Subcutaneous abdominal adipose tissue (tissue), 5 donors: ENCODE measurements at regions not wholly inside any gene's neighbourhood (a gene's known extent, or its start where the extent isn't known, plus 50 kb on each side); places are given as distances from the start of the nearest gene placed in this dataset.

Source experiments
- H3K27ac ChIP-seq: one replicate; pipeline ENCODE4 v1.7.0; 2013; ENCODE audit warnings: low read depth, mild to moderate bottlenecking, inconsistent platforms, low read length, moderate library complexity
- H3K27me3 ChIP-seq, 5 donors: one replicate each; pipeline ENCODE4 v1.7.0; 2013; ENCODE audit warnings: low read length in 5 of 5, inconsistent platforms in 1 of 5; ENCODE audit not compliant: control insufficient read depth in 5 of 5, insufficient read depth in 4 of 5
- H3K36me3 ChIP-seq, 5 donors: one replicate each; pipeline ENCODE4 v1.7.0; 2013; ENCODE audit warnings: low read length in 5 of 5; ENCODE audit not compliant: control insufficient read depth in 5 of 5, insufficient read depth in 5 of 5
- H3K4me1 ChIP-seq, 5 donors: one replicate each; pipeline ENCODE4 v1.7.0; 2013; ENCODE audit warnings: low read length in 5 of 5, mild to moderate bottlenecking in 3 of 5, moderate library complexity in 1 of 5; ENCODE audit not compliant: control insufficient read depth in 5 of 5, insufficient read depth in 5 of 5
- H3K4me3 ChIP-seq, 5 donors: one replicate each; pipeline ENCODE4 v1.7.0; 2013; ENCODE audit warnings: low read length in 5 of 5, low read depth in 1 of 5
- H3K9ac ChIP-seq, 5 donors: one replicate each; pipeline ENCODE4 v1.7.0; 2013; ENCODE audit warnings: low read length in 5 of 5, mild to moderate bottlenecking in 4 of 5, moderate library complexity in 3 of 5
- H3K9me3 ChIP-seq, 5 donors: one replicate each; pipeline ENCODE4 v1.7.0; 2013; ENCODE audit warnings: low read length in 5 of 5; ENCODE audit not compliant: control insufficient read depth in 5 of 5
- donor health status: healthy.
- donor health status: healthy.
- donor health status: healthy.
- donor health status: healthy.
- donor health status: healthy.

DNA sequence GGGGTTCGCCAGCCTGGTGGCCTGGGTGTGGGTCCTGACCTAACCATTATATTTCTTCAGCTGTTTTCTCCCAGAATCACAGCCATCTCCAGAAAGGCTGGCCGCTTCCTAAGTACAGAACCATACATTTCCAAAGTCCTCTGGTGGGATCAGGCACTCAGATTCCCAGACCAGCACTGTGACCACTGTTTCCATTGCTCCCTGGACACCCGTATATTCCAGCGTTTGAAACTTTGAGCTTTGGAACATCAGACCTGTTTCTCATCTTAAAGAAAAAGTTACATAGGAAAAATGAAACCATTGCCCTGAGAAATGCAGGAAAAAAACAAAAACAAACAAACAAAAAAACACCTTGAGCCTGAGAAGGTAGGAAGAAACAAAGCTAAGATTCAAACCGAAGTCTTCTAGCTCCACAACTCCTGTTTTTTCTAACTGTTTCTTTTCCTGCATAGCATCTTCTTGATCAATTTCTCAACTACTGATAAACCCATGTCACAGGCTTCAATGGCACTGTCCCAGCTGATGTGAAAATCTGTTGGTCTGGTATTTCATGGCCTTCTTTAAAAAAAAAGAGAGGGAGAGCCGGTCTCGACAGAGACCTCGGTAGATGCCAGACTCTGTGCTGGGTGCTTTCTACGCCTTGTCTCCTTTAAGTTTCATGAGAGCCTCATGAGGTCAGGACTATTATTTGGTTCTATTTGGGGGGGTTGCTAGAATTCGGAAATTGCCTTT, 221.3 kb downstream of the TOMM20 start:
- Histone ChIP-seq H3K27ac (peak overlapping the region; percentile 6), H3K4me1 (peaks cover 5 to 26% (median 23%) of the 10 kb centered on the region in 5 donors), H3K9me3 (no peaks in the 10 kb centered on the region), H3K27me3 (no peaks in the 10 kb centered on the region), H3K4me3 (no peak overlapping the region), H3K9ac (no peak overlapping the region), H3K36me3 (no peaks in the 10 kb centered on the region)

DNA sequence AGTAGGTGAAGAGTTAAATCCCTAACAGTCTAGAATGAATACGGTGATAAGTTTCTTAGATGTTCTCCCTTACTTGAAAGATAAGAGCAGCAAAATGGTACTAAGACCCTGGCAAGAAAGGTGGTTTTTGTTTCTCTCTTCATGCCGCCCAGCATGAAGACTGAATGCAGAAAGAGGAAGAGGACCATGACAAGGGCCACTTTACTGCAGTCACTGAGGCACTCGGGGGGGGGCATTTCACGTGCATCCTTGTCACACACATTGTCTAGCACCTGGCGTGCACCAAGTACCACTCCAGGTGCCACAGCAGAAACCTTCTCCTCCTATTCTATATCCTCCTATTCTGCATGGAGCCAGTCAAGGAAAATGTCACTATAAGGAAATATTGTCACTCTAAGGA, 222.0 kb downstream of the TOMM20 start:
- H3K4me3 ChIP-seq: no peak overlapping the region
- H3K27ac ChIP-seq: no peak overlapping the region
- no peaks in the 10 kb centered on the region for H3K9me3 ChIP-seq
- peaks cover 2 to 21% (median 17%) of the 10 kb centered on the region in 5 donors for H3K4me1 ChIP-seq
- no peaks in the 10 kb centered on the region for H3K27me3 ChIP-seq
- H3K9ac ChIP-seq: no peak overlapping the region
- no peaks in the 10 kb centered on the region for H3K36me3 ChIP-seq

DNA sequence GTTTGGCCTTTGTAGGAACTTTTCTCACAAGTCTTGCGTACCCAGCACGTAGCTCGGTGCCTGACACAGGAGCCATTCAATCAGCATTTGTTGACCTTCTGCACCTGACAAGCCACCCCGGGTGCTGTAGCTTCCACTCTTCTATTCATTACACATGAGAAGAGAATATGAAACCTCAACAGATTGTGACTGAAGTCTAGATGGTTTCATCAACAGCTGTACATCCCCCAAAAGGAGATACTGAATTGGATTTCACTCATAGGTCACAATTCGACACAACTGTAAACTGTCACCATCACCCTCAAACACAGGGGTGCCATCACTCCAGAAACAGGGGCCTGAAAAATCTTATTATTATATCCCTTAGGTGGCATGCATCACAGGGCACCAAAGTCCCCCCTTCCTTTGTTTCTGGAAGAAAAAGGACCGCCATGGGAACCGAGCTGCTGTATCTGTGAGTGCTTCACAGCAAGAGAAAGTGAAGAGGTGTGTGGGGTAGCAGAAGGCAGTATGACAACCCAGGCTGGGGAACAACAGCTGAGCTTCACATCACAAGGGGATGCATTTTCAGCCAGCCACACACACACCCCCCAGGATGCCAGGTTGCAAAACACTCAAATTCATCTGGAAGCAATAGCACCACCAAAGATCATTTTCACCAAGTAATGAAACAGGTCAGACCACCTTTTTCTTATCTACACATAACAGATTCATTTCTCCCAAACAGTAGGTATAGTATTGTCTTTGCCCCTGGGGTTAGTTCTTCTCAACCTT, 225.7 kb downstream of the TOMM20 start:
- Histone ChIP-seq H3K9ac (no peak overlapping the region), H3K36me3 (no peaks in the 10 kb centered on the region), H3K27ac (no peak overlapping the region)

DNA sequence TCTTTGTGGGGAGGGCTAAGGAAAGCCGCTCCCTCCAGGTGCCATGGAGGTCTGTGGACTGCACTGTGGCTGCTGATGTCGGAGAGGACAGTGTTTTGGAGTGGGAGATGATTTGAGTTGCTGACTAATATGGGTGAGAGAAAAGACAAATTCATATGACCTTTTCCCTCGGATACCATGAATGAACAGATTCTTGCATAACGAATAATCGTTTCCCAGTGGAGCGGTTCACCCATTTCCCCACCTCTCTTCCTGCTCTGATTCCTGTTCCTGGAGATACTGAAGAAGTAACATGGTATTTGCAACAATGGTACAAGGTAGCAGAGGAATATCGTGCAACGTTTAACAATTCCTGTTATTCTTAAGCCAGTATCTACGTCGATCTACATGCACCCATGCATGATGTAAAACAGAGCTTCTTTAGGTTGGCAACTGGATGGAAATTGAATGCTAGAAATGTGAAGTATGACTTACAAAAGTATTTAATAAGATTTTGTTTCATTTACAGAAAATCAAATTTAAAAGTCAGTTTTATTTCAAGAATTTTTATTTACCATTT, 227.1 kb downstream of the TOMM20 start:
- Histone ChIP-seq H3K4me1 (peaks cover 3 to 31% (median 15%) of the 10 kb centered on the region in 5 donors), H3K27ac (no peak overlapping the region), H3K27me3 (no peaks in the 10 kb centered on the region), H3K4me3 (peak overlapping the region in 1 of 5 donors; percentile 32), H3K9ac (no peak overlapping the region), H3K36me3 (no peaks in the 10 kb centered on the region), H3K9me3 (no peaks in the 10 kb centered on the region)

More for the DNA sequence above, 225.7 kb downstream of the TOMM20 start:
- Histone ChIP-seq H3K4me1 (peaks cover 5 to 30% (median 21%) of the 10 kb centered on the region in 5 donors), H3K9me3 (no peaks in the 10 kb centered on the region), H3K27me3 (no peaks in the 10 kb centered on the region), H3K4me3 (no peak overlapping the region)

DNA sequence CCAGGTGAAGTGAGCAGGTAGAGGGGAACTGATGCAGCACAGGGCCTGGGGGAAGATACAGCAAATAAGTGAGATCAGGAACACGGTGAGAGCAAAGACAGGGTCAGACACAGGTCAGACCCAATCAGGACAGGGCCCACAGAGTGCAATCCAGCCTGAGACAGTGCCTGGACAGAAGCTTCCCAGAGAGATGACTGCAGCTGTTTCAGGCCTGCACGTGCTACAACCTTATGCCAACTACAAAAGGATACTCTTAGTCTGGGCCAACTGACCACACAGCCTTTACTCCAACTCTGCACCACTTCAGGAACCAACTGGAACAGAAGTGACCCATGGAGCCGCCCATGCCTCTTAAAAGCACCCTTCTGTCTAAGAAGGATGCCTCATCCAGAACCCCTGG, 228.0 kb downstream of the TOMM20 start:
- Histone ChIP-seq H3K4me3 (no peak overlapping the region), H3K4me1 (peaks cover 3 to 31% (median 15%) of the 10 kb centered on the region in 5 donors), H3K27ac (no peak overlapping the region), H3K9ac (no peak overlapping the region), H3K9me3 (no peaks in the 10 kb centered on the region), H3K36me3 (no peaks in the 10 kb centered on the region), H3K27me3 (no peaks in the 10 kb centered on the region)

DNA sequence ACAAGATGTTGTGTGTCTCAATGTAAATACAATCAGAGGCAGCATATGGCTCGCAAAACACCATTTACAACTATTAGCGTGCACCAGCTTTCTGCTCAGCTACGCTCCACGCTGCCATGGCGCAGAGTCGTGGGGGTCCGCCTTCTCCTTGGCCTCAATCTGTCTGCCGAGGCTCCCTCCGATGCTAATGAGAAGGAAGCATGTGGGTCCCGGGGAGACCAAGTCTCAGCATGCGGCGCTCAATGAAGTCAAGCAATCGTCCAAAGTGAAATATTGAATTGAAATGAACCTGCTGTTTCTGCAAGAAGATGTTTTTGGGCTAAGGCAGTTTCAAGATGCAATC, 228.9 kb downstream of the TOMM20 start:
- no peak overlapping the region for H3K4me3 ChIP-seq
- H3K27ac ChIP-seq: no peak overlapping the region
- no peaks in the 10 kb centered on the region for H3K36me3 ChIP-seq
- H3K9me3 ChIP-seq: no peaks in the 10 kb centered on the region
- H3K4me1 ChIP-seq: peaks cover 3 to 33% (median 15%) of the 10 kb centered on the region in 5 donors
- no peaks in the 10 kb centered on the region for H3K27me3 ChIP-seq
- no peak overlapping the region for H3K9ac ChIP-seq

DNA sequence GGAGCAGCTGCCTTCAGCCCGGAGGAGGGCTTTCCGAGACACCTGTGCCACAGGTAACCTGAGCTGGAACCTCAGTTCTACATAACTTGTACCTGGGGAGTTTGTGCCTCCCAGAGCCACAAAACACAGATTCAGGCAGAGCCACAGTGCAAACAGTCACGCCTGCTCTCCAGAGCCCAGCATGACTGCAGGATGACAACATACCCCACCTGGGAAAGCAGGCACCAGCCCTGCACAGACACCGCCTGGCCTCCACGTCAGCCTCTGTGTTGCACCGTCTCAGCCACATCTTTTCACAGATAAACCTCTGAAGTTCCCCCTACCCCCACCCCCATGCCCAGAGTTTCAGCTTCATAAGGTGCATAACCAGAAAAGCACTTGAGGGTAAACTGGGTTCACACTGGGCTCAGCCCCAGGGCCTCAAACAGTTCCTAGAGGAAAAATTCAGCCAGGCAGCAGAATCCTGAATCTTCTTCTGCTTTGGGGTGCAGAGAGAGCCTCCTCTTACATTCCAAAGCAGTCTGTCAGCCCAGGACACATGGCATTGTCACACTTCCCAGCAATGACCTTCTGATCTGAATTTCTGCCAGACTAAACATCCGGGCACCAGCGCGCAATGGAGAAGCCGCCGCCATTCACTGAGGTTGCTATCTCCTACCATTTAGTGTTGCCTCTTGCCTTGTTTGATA, 229.5 kb downstream of the TOMM20 start:
- H3K4me3 ChIP-seq: no peak overlapping the region
- no peak overlapping the region for H3K9ac ChIP-seq
- H3K27ac ChIP-seq: no peak overlapping the region
- H3K4me1 ChIP-seq: peaks cover 3 to 38% (median 19%) of the 10 kb centered on the region in 5 donors
- H3K27me3 ChIP-seq: no peaks in the 10 kb centered on the region
- H3K9me3 ChIP-seq: no peaks in the 10 kb centered on the region
- H3K36me3 ChIP-seq: no peaks in the 10 kb centered on the region

DNA sequence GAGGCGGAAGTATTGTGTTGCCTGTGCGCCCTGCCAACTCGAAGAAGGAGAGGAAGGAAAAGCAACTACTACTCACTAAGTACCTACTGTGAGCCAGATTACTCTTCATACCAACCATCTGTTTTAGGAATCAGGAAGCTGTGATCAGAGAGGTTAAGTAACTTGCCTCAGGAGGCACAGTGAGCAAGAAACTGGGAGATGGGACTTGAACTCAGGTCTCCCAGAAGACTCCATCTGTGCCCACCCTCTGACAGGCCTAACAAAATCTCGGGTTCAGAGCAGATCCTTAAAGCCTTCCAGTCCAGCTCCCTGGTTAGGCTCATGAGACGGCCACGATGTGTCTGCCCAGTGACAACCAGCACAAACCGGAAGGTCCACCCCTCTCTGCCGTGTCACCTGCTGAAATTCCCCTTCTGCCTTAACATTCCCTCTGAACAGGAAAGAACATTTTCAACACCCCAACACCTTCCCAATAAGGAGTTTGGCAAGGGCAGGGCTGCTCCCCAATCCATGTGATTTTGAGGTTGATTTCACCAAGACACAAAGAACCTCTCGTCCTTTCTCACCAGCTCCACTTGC, 230.1 kb downstream of the TOMM20 start:
- Histone ChIP-seq H3K36me3 (no peaks in the 10 kb centered on the region), H3K27ac (no peak overlapping the region), H3K4me1 (peaks cover 3 to 44% (median 19%) of the 10 kb centered on the region in 5 donors), H3K9ac (no peak overlapping the region), H3K9me3 (no peaks in the 10 kb centered on the region), H3K4me3 (no peak overlapping the region), H3K27me3 (no peaks in the 10 kb centered on the region)

DNA sequence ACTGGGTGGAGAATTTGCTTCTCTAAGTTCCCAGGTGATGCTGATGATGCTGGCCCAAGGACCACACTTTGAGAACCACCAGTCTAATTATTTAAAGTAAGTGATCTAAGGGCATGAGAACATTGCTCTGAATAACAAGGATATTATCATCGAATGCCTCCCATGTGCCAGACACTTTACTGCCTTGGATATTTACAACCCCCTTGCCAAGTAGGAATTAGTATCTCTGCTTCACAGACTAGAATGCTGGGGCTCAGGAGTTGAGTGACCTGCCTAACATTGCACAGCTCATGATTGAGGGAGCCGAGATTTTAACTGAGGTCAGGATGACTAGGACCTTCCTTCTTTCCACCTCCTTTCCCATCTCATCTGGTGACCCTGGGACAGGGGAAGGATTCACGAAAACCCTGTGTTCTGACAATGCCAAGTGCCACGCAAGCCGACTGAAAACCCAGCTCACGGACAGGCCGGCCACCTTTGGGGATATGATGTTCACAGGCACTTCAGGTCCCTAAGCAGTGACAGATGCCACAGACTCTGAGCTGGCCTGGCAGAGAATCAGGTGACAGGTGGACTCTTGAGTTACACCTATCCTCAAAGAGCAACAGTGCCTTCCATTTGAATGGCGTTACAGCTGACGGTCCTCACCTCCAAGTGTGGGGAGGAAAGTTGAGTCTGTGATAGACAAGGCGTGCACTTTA, 230.7 kb downstream of the TOMM20 start:
- no peak overlapping the region for H3K9ac ChIP-seq
- H3K27ac ChIP-seq: no peak overlapping the region

More for the DNA sequence above, 230.7 kb downstream of the TOMM20 start:
- no peak overlapping the region for H3K4me3 ChIP-seq
- H3K4me1 ChIP-seq: peaks cover 3 to 51% (median 19%) of the 10 kb centered on the region in 5 donors
- no peaks in the 10 kb centered on the region for H3K9me3 ChIP-seq
- H3K36me3 ChIP-seq: no peaks in the 10 kb centered on the region
- no peaks in the 10 kb centered on the region for H3K27me3 ChIP-seq
